PC-3 (cell line): ENCODE measurements at regions not wholly inside any gene's neighbourhood (a gene's known extent, or its start where the extent isn't known, plus 50 kb on each side); places are given as distances from the start of the nearest gene placed in this dataset.

ENCODE experiments used
- EZH2 ChIP-seq: fragments of 300-600 bp; sonication (generic); IDR thresholded peaks from one replicate; pipeline ENCODE4 v1.6.1; 2017; ENCODE audit warnings: antibody characterized with exemption, mild to moderate bottlenecking, low read length; ENCODE audit not compliant: unreplicated experiment
- TF ChIP-seq, protein P1 (sequence below): fragments of 300-600 bp; sonication (generic); conservative IDR thresholded peaks from 2 replicates; pipeline ENCODE4 v1.5.1; 2017; ENCODE audit warnings: antibody characterized with exemption, low read depth, mild to moderate bottlenecking, low read length

DNA sequence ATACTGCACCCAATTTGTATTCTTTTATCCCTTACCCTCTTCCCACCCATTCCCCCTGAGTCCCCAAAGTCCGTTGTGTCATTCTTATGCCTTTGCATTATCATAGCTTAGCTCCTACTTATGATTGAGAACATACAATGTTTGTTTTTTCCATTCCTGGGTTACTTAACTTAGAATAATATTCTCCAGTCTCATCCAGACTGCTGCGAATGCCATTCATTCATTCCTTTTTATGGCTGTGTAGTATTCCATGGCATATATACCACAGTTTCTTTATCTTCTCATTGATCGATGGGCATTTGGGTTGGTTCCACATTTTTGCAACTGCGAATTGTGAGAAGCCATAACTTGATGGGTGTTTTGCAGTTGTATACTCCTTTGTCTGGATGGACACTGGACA is 62.8 kb downstream of the FHIP1A start:
- TF ChIP-seq, protein P1, sequence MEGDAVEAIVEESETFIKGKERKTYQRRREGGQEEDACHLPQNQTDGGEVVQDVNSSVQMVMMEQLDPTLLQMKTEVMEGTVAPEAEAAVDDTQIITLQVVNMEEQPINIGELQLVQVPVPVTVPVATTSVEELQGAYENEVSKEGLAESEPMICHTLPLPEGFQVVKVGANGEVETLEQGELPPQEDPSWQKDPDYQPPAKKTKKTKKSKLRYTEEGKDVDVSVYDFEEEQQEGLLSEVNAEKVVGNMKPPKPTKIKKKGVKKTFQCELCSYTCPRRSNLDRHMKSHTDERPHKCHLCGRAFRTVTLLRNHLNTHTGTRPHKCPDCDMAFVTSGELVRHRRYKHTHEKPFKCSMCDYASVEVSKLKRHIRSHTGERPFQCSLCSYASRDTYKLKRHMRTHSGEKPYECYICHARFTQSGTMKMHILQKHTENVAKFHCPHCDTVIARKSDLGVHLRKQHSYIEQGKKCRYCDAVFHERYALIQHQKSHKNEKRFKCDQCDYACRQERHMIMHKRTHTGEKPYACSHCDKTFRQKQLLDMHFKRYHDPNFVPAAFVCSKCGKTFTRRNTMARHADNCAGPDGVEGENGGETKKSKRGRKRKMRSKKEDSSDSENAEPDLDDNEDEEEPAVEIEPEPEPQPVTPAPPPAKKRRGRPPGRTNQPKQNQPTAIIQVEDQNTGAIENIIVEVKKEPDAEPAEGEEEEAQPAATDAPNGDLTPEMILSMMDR, result no peak
- no peak for TF ChIP-seq EZH2
